Adipocyte (in vitro differentiated cells): ENCODE measurements at regions not wholly inside any gene's neighbourhood (a gene's known extent, or its start where the extent isn't known, plus 50 kb on each side); places are given as distances from the start of the nearest gene placed in this dataset.
A peak's percentile ranks its signal among the peaks of the same experiment; 100 is the strongest.

Source experiments
- DNase-seq: peaks from one replicate; pipeline ENCODE4 v3.0.0-alpha.2; 2015; ENCODE audit warnings: low read depth
- H3K27me3 ChIP-seq: replicated peaks from 2 replicates; pipeline ENCODE4 v1.7.0; 2013; ENCODE audit warnings: mild to moderate bottlenecking, low read length, moderate library complexity; ENCODE audit not compliant: control insufficient read depth, insufficient read depth
- H3K36me3 ChIP-seq: 2 replicates; pipeline ENCODE4 v1.7.0; 2013; ENCODE audit warnings: low read length, mild to moderate bottlenecking, moderate library complexity; ENCODE audit not compliant: control insufficient read depth, insufficient read depth, severe bottlenecking
- H3K4me1 ChIP-seq: 2 replicates; pipeline ENCODE4 v1.7.0; 2013; ENCODE audit warnings: mild to moderate bottlenecking, low read length, moderate library complexity; ENCODE audit not compliant: control insufficient read depth, insufficient read depth
- H3K4me3 ChIP-seq: 2 replicates; pipeline ENCODE4 v1.7.0; 2013; ENCODE audit warnings: mild to moderate bottlenecking, low read length, moderate library complexity
- H3K9ac ChIP-seq: 2 replicates; pipeline ENCODE4 v1.7.0; 2013; ENCODE audit warnings: mild to moderate bottlenecking, low read length, moderate library complexity
- H3K9me3 ChIP-seq: 2 replicates; pipeline ENCODE4 v1.7.0; 2013; ENCODE audit warnings: mild to moderate bottlenecking, low read length, moderate library complexity; ENCODE audit not compliant: control insufficient read depth

DNA sequence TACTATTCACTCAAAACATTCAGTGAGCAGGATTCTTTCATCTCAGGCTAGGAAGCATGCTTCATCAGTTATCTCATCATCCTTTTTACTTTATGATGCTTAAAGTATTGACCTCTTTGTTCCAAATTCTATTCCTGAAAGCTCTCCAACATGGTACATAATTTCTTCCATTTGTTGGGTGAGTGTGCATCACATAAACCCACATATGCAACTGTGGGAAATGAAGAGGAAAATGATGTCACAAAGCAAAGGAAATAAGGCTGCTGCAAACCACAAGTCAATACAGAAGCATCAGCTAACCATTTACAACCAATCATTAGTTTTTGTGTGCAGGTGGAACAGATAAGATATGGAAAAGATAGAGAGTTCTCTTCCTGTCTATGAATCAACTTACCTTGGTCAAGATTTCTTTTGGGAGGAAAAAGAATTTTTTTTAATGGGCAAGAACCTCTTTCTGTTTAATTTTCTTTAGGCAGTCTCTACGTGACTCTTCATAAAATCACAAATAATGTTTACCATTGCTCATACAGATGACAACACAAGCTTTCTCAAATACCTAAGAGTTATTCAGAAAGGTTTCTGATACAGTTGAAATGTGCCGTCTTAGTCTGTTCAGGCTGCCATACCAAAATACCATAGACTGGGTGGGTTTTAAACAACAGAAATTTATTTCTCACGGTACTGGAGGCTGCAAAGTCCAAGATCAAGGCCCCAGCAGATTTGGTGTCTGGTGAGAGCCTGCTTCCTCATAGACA is 259.9 kb downstream of the ADGRG6 start:
- no peaks in the 10 kb centered on the region for H3K9me3 ChIP-seq
- H3K9ac ChIP-seq, result no peak overlapping the region
- H3K4me1 ChIP-seq, result no peaks in the 10 kb centered on the region
- DNase-seq, result no peak
- no peak overlapping the region for H3K4me3 ChIP-seq
- peaks cover 5% of the 10 kb centered on the region for H3K27me3 ChIP-seq
- no peaks in the 10 kb centered on the region for H3K36me3 ChIP-seq

DNA sequence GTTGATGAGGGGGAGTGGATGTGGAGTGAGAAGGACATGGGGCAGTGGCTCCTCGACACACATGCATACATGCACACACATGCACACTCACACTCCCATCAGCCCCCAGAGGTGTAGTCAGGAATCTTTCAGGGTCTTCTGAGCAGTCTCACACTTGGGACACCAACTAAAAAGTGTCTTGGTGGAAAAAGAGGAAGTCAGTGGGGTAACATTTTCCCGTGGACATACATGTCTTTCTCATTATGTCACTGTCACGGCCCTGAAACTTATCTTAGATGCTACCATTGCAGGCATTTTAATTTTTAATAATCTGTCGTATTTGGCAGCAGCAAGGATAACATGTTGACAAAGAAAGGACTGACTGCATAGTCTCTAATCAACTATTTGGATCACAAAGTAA is 261.1 kb downstream of the ADGRG6 start:
- peaks cover 5% of the 10 kb centered on the region for H3K27me3 ChIP-seq
- H3K4me1 ChIP-seq, result no peaks in the 10 kb centered on the region
- H3K9me3 ChIP-seq, result no peaks in the 10 kb centered on the region
- no peak overlapping the region for H3K4me3 ChIP-seq
- no peaks in the 10 kb centered on the region for H3K36me3 ChIP-seq
- no peak overlapping the region for H3K9ac ChIP-seq
- DNase-seq, result no peak

DNA sequence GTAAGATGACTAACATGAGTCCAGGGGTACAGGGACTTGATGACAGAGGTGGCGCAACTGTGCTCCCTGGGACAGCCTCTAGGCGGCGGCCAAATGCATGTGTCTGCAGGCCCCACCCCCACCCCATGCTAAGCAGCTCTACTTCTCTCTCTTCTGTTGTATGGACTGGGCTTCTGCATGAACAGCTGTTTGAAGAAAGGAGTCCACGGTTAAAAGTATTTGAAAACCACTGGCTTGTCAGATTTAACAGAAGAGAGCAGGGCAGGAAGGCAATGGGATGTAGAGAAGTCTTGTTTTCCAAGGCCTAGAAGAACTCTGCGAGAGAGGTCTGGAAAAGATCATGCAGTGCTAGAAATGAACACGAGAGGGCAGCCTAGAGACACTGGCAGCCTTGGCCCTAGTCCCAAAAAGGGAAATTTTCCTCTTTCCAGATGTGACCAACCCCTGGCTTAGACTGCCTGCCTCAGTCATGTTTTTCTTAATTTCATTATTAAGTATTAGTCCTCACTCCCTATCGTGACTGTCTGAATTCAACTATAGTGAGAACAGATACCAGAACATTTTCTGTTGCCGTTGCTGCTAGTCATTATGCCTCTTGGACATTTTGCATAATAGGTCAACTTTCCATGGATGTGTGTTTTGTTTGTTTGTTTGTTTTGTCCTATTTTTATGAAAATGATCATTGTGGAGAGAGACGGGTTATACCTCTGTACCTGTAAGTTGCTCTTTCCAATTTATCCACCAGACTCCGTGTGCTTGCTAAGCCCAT is 265.0 kb downstream of the ADGRG6 start:
- no peaks in the 10 kb centered on the region for H3K4me1 ChIP-seq
- DNase-seq, result peak; percentile 82
- no peaks in the 10 kb centered on the region for H3K27me3 ChIP-seq
- no peaks in the 10 kb centered on the region for H3K36me3 ChIP-seq
- no peaks in the 10 kb centered on the region for H3K9me3 ChIP-seq
- H3K9ac ChIP-seq, result no peak overlapping the region
- no peak overlapping the region for H3K4me3 ChIP-seq

DNA sequence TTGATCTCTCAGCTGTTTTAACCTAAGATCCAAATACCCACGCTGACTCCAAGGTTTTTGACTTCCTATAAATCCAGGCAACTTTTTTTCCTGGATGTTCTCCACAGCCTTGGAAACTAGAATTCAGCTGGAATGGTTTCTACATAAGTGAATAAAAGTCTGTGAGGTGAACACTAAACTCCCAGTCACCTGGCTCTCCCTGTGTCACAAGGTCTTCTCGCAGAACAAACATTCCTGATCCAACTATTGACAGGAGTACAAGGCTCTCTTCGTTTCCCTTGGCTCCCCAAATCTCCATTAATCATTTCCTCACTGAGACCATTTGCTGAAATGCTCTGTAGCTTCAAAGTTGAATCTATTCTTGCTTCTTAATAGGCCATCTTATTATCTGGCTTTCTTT is 265.7 kb downstream of the ADGRG6 start:
- H3K27me3 ChIP-seq, result no peaks in the 10 kb centered on the region

DNA sequence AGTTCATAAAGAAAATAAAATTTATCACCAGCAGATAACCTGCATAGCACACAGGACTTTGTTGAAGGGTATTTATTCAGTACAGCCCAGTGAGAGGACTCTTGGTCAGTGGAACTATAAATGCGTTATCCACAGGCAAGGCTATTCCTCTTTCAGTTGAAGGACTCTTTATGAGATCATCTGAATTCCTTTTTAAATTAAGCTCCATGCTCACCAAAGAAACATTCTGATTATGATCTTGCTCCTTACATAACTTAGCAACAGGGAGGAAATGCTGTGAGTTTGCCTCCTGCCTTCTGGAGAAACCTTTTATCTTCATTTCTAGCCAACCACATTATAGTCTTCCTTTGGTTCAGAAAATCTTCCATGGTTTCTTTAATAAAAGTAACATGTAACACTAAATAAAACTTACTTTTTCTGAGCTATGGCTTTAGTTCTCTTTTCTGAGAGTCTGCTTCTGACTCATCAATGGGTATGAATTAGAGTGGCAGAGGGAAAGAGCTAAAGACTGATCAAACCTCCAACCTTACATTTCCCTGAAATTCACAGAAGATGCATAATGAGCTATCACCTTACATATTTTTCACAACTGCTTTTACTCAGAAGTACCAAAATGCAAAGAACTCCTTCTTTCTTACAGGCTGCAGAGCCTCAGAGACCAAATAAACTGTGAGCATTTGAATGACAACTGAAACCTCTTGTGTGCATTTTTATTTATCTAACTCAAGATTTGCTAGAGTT is 267.2 kb downstream of the ADGRG6 start:
- Histone ChIP-seq H3K27me3 (no peaks in the 10 kb centered on the region), H3K36me3 (no peaks in the 10 kb centered on the region), H3K9ac (no peak overlapping the region), H3K9me3 (peaks cover 7% of the 10 kb centered on the region), H3K4me1 (no peaks in the 10 kb centered on the region), H3K4me3 (no peak overlapping the region)
- DNase-seq, result peak; percentile 71

More for the DNA sequence above, 265.7 kb downstream of the ADGRG6 start:
- no peaks in the 10 kb centered on the region for H3K36me3 ChIP-seq
- no peak overlapping the region for H3K9ac ChIP-seq
- H3K4me1 ChIP-seq, result no peaks in the 10 kb centered on the region
- DNase-seq, result no peak
- H3K9me3 ChIP-seq, result no peaks in the 10 kb centered on the region
- H3K4me3 ChIP-seq, result no peak overlapping the region

DNA sequence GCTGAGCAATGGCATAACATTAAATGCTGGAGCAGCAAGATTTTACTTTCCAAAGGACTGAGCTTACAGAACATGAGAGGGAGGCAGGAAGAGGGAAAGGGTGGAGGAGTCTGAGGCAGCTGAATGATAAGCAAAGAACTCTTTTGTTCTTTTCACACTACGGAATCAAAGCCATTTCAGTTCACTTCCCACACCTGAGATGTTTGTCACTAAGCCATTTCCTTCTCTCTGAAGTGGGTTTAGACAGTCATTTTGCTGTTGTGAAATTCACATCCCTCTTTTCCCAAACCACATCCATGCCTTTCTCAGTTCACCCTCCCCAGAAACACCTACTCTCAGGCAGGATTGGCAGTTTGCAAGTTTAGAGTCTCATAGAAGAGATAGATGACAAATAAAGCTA is 267.9 kb downstream of the ADGRG6 start:
- Histone ChIP-seq H3K27me3 (no peaks in the 10 kb centered on the region), H3K4me3 (no peak overlapping the region), H3K9me3 (peaks cover 7% of the 10 kb centered on the region), H3K9ac (no peak overlapping the region), H3K4me1 (no peaks in the 10 kb centered on the region), H3K36me3 (no peaks in the 10 kb centered on the region)
- peak; percentile 9 for DNase-seq

DNA sequence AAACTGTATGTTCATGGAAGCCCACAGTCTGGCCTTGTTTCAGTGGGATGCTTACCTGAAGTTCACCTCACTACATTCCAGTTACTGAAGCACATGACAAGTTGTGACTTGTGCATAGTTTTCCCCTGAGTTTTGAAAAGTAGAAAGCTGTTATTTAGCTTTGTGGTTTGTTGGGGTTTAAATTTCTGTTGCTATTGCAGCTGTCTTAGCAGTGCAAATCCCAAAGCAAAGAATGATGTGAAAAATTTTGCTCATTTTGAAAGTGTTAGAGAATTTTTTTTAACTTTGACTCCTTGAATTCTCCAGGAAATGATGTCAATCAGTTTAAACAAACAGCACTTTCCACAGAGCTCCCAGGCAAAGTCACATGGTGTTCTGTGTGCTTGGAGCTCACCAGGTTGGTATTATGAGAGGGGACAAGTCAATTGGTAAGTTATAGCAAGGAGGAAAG is 268.4 kb downstream of the ADGRG6 start:
- H3K36me3 ChIP-seq, result no peaks in the 10 kb centered on the region
- H3K9me3 ChIP-seq, result peaks cover 7% of the 10 kb centered on the region
- H3K4me1 ChIP-seq, result no peaks in the 10 kb centered on the region
- no peak overlapping the region for H3K9ac ChIP-seq
- H3K4me3 ChIP-seq, result no peak overlapping the region
- no peaks in the 10 kb centered on the region for H3K27me3 ChIP-seq
- DNase-seq, result peak; percentile 40

DNA sequence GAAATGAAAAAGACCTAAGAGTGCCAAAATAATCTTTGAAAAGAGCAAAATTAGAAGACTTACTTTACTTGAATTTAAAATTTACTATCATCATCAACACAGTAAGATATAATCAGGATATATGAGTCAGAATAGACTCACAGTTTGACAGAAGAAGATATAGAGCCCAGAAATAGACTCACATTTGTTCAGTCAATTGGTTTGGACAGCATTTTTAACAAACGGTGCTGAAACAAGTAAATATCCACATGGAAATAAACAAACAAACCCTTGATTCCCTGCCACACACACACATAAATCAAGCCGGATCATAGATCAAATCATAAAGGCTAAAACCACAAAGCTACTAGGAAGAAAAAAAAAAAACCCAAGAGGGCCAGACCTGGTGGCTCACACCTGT is 291.1 kb downstream of the ADGRG6 start:
- H3K4me1 ChIP-seq, result no peaks in the 10 kb centered on the region
- no peak overlapping the region for H3K4me3 ChIP-seq
- no peak overlapping the region for H3K9ac ChIP-seq
- H3K9me3 ChIP-seq, result peaks cover 13% of the 10 kb centered on the region
- H3K36me3 ChIP-seq, result no peaks in the 10 kb centered on the region
- DNase-seq, result no peak
- H3K27me3 ChIP-seq, result peaks cover 13% of the 10 kb centered on the region

DNA sequence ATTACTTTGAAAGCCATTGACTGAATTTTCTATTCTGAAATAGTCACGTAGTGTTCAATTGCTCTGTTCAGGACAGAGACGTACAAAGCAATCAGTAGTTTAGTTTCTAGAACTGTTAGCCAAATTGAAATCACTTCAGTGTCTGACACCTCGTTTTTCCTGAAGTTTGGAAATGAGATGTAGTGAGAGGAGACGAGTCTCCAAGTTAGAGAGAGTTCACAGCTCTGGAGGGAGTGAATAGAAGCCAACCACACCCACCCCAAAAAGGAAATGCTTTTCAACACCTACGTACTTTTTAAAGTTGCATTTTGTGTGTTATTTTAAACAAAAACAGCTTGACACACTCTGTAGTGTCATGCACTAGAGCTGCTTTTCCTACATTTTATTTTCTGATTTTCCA is 296.0 kb downstream of the ADGRG6 start:
- Histone ChIP-seq H3K4me1 (no peaks in the 10 kb centered on the region), H3K9me3 (no peaks in the 10 kb centered on the region), H3K36me3 (no peaks in the 10 kb centered on the region), H3K27me3 (peaks cover 13% of the 10 kb centered on the region), H3K4me3 (no peak overlapping the region), H3K9ac (no peak overlapping the region)
- no peak for DNase-seq

DNA sequence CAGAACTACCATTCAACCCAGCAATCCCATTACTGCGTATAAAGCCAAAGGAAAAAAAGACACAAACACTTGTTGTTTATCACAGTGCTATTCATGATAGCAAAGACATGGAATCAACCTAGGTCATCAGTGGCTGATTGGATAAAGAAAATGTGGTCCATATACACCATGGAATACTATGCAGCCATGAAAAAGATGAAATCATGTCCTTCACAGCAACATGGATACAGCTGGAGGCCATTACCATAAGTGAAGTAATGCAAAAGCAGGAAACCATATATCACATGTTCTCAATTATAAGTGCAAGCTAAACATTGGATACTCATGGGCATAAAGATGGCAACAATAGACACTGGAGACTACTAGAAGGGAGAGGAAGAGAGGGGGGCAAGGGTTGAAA is 299.6 kb downstream of the ADGRG6 start:
- Histone ChIP-seq H3K4me3 (no peak overlapping the region), H3K9ac (no peak overlapping the region), H3K4me1 (peaks cover 9% of the 10 kb centered on the region), H3K36me3 (no peaks in the 10 kb centered on the region), H3K9me3 (no peaks in the 10 kb centered on the region), H3K27me3 (peaks cover 11% of the 10 kb centered on the region)
- no peak for DNase-seq

DNA sequence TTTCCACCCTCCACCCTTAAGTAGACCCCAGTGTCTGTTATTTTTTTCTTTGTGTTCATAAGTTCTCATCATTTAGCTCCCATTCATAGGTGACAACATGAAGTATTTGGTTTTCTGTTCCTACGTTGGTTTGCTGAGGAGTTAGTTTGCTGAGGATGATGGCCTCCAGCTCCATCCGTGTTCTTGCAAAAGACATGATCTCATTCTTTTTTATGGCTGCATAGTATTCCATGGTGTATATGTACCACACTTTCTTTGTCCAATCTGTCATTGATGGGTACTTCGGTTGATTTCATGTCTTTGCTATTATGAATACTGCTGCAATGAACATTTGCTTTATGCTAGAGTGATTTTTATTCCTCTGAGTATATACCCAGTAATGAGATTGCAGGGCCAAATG is 301.2 kb downstream of the ADGRG6 start:
- Histone ChIP-seq H3K9me3 (no peaks in the 10 kb centered on the region), H3K4me3 (no peak overlapping the region), H3K27me3 (no peaks in the 10 kb centered on the region), H3K4me1 (peaks cover 11% of the 10 kb centered on the region), H3K36me3 (no peaks in the 10 kb centered on the region), H3K9ac (no peak overlapping the region)
- DNase-seq, result no peak
